ENCODE measurements at regions not wholly inside any gene's neighbourhood (a gene's known extent, or its start where the extent isn't known, plus 50 kb on each side); places are given as distances from the start of the nearest gene placed in this dataset.

DNA sequence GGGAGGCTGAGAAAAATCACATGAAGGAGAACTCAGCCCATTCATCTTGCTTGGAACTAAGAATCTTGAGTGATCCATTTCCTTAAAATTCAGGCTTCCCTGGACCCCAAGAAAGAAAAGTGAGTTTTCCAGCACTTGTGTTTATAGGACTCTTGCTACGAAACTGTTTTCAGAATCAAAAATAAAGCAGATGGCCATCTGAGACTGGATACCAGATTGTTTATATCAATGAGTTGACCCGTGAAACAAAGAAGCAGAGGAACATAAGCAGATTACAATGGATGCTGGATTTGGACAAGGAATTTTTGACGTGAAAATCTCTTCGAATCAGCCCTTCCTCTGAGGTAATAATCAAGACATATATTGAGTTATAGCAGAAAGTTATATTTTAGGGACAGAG is 223.2 kb downstream of the SYK start:
- H3K9me3 Mint-ChIP-seq: no peaks in the 10 kb centered on the region
- H3K27me3 Mint-ChIP-seq: peaks cover 51% of the 10 kb centered on the region
- DNase-seq: no peak
- no peak overlapping the region for H3K27ac Mint-ChIP-seq
- no peak overlapping the region for H3K4me3 Mint-ChIP-seq
- H3K4me1 Mint-ChIP-seq (ENCODE audit: low read depth): peaks cover 12% of the 10 kb centered on the region
- no peaks in the 10 kb centered on the region for H3K36me3 Mint-ChIP-seq (ENCODE audit: low read depth)

- no peak overlapping the region for H3K4me3 Mint-ChIP-seq
- DNase-seq: no peak
- no peak overlapping the region for H3K27ac Mint-ChIP-seq
- peaks cover 45% of the 10 kb centered on the region for H3K27me3 Mint-ChIP-seq
- H3K4me1 Mint-ChIP-seq (ENCODE audit: low read depth): peaks cover 12% of the 10 kb centered on the region
- H3K36me3 Mint-ChIP-seq (ENCODE audit: low read depth): no peaks in the 10 kb centered on the region
- no peaks in the 10 kb centered on the region for H3K9me3 Mint-ChIP-seq
These were observed 224.2 kb downstream of the SYK start for GRCh38 chr9:91025856-91026255.

- Mint-ChIP-seq H3K4me3 (no peak overlapping the region), H3K27ac (no peak overlapping the region), H3K36me3 (ENCODE audit: low read depth) (no peaks in the 10 kb centered on the region), H3K9me3 (no peaks in the 10 kb centered on the region), H3K27me3 (peaks cover 41% of the 10 kb centered on the region), H3K4me1 (ENCODE audit: low read depth) (peaks cover 9% of the 10 kb centered on the region)
- DNase-seq: no peak
These were observed 224.6 kb downstream of the SYK start for GRCh38 chr9:91026266-91026665.

- Mint-ChIP-seq H3K27me3 (peaks cover 41% of the 10 kb centered on the region), H3K4me3 (no peak overlapping the region), H3K9me3 (no peaks in the 10 kb centered on the region), H3K36me3 (ENCODE audit: low read depth) (no peaks in the 10 kb centered on the region), H3K4me1 (ENCODE audit: low read depth) (peaks cover 4% of the 10 kb centered on the region), H3K27ac (no peak overlapping the region)
- no peak for DNase-seq
These were observed 225.4 kb downstream of the SYK start for GRCh38 chr9:91027005-91027404.

DNA sequence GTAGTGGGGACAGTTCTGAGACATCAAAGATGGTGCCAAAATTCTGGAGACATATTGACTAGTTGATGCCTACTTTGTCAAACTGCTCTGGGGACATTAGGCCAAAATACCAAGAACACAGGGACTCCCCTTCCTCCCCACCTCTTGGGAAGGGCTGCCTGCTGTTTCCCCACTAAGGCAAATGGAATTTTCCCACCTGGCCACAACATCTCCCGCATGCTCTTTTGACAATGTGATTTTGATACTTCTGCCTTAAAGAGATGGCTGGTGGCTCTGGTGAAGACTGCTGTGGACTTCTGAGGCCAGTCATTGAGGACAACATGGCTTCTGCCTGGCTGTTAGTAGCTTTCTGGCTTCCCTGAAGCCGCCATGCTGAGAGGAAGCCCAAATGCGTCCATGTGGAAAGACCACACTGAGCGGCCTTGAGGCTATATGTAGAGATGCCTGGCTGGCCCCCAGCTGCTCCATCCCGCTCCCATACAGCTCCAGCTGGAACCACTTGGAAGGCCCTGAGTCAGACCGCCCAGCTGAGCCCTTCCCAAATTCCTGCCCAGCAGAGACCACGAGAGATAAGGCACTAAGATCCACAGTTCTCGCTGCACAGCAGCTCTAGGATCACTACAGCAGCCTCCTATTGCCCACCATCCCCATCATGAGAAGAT is 226.7 kb downstream of the SYK start:
- no peak for DNase-seq
- Mint-ChIP-seq H3K9me3 (no peaks in the 10 kb centered on the region), H3K4me1 (ENCODE audit: low read depth) (no peaks in the 10 kb centered on the region), H3K27ac (no peak overlapping the region), H3K27me3 (peaks cover 30% of the 10 kb centered on the region), H3K36me3 (ENCODE audit: low read depth) (no peaks in the 10 kb centered on the region), H3K4me3 (no peak overlapping the region)

GRCh38 chr9:91029650-91030361 is 228.2 kb downstream of the SYK start:
- H3K36me3 Mint-ChIP-seq (ENCODE audit: low read depth): no peaks in the 10 kb centered on the region
- no peak for DNase-seq
- peaks cover 4% of the 10 kb centered on the region for H3K4me1 Mint-ChIP-seq (ENCODE audit: low read depth)
- no peak overlapping the region for H3K4me3 Mint-ChIP-seq
- no peaks in the 10 kb centered on the region for H3K9me3 Mint-ChIP-seq
- peaks cover 26% of the 10 kb centered on the region for H3K27me3 Mint-ChIP-seq
- H3K27ac Mint-ChIP-seq: no peak overlapping the region

DNA sequence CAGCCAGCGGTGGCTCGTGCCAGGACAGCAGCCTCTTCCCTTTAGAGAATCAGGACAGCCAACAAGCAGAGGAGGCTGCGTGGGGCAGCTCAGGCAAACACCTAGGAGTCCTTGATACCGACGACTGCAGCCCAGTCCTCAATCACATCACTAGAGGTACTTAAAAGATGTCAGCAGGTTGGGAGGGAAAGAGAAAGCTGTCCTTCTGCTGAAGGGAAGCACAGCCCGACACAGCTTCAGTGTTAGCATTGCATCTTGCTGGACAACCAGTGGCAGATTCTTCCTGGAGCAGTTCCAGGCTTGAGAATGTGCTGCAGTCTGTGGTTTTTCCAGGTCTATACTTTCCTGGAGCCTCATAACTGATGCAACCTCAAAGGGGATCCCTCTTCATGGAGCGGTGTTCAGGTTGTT is 230.5 kb downstream of the SYK start:
- Mint-ChIP-seq H3K36me3 (ENCODE audit: low read depth) (no peaks in the 10 kb centered on the region), H3K4me3 (no peak overlapping the region), H3K4me1 (ENCODE audit: low read depth) (peaks cover 27% of the 10 kb centered on the region), H3K9me3 (no peaks in the 10 kb centered on the region), H3K27ac (no peak overlapping the region), H3K27me3 (peaks cover 24% of the 10 kb centered on the region)
- no peak for DNase-seq

DNA sequence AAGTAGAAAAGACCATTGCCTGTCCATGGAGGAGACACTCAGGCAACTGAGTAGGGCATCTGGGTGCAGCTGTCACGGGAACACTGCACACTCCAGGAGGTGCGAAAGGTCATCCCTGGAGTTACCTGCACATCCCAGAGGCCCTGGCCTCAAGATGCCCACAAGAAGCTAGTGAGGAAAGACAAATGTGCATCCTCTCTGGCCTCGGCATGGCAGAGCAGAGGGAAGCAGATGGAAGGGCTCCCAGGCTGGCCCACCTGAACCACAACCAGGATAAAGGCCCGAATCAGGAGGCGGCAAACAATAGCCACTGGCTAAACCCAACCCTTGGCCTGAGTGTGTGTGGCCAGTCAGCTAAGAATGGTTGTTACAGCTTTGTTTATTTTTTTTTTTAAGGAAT is 231.7 kb downstream of the SYK start:
- Mint-ChIP-seq H3K4me1 (ENCODE audit: low read depth) (peaks cover 39% of the 10 kb centered on the region), H3K4me3 (no peak overlapping the region), H3K27ac (no peak overlapping the region), H3K36me3 (ENCODE audit: low read depth) (no peaks in the 10 kb centered on the region), H3K27me3 (peaks cover 21% of the 10 kb centered on the region), H3K9me3 (no peaks in the 10 kb centered on the region)
- DNase-seq: no peak

- Mint-ChIP-seq H3K9me3 (no peaks in the 10 kb centered on the region), H3K4me1 (ENCODE audit: low read depth) (peaks cover 44% of the 10 kb centered on the region), H3K36me3 (ENCODE audit: low read depth) (no peaks in the 10 kb centered on the region), H3K4me3 (no peak overlapping the region), H3K27ac (no peak overlapping the region), H3K27me3 (peaks cover 16% of the 10 kb centered on the region)
- DNase-seq: peak; percentile 85
These were observed 232.2 kb downstream of the SYK start for GRCh38 chr9:91033797-91034196.

- DNase-seq: no peak
- H3K4me1 Mint-ChIP-seq (ENCODE audit: low read depth): peaks cover 50% of the 10 kb centered on the region
- no peaks in the 10 kb centered on the region for H3K36me3 Mint-ChIP-seq (ENCODE audit: low read depth)
- H3K9me3 Mint-ChIP-seq: no peaks in the 10 kb centered on the region
- H3K27ac Mint-ChIP-seq: no peak overlapping the region
- H3K4me3 Mint-ChIP-seq: no peak overlapping the region
- H3K27me3 Mint-ChIP-seq: peaks cover 12% of the 10 kb centered on the region
These were observed 232.9 kb downstream of the SYK start for GRCh38 chr9:91034521-91034920.

DNA sequence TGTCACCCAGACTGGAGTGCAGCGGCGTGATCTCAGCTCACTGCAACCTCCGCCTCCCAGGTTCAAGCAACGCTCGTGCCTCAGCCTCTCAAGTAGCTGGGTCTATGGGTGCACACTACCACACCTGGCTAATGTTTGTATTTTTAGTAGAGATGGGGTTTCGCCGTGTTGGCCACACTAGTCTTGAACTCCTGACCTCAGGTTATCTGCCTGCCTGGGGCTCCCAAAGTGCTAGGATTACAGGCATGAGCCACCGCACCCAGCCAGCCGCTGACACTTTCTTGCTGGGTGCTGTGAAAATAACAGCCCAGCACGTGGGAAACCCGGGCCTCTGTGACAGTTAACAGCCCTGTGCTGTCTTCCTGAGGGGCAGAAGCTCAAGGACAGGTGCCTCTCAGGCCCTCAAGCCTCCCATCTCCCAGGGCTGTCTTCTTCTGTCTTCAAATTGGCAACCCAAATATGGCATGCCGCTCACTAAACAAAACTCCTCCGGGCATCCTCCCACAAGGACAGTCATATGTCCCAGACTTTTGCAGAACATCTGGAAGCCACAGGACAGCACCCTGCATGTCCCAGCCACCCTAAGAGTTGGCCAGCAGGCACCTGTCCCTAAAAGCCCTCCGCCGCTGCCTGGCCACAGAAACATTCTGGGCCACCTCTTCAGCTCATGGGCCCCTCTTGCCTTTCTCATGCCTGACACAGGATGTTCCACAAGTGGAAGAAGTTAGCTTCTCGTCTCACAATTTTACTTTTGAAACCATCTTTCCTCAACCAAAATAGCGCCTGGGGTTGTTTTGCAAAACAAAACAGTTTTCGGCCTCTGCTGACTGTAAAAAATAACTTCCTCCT is 233.6 kb downstream of the SYK start:
- no peak overlapping the region for H3K4me3 Mint-ChIP-seq
- H3K27me3 Mint-ChIP-seq: peaks cover 15% of the 10 kb centered on the region
- H3K27ac Mint-ChIP-seq: peak overlapping the region; percentile 51
- no peak for DNase-seq
- H3K4me1 Mint-ChIP-seq (ENCODE audit: low read depth): peaks cover 56% of the 10 kb centered on the region
- H3K36me3 Mint-ChIP-seq (ENCODE audit: low read depth): no peaks in the 10 kb centered on the region
- no peaks in the 10 kb centered on the region for H3K9me3 Mint-ChIP-seq

DNA sequence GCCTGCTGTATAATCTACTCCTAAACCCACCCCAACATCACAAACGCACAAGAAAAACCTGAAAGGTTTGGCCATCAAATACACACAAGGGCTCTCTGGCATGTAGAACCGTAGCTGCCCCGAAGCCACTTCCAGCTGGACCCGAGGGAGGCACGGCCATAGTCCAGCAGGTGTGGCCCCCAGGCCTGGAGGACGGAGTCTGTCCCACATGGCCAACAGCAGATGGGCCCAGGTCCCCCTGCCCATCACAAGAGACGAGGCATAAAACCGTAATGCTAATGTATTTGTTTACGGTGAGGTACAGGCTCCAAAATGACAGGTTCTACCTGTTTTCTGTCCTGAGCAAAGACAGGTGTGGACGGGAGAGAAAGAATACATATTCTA is 234.2 kb downstream of the SYK start:
- peaks cover 62% of the 10 kb centered on the region for H3K4me1 Mint-ChIP-seq (ENCODE audit: low read depth)
- H3K36me3 Mint-ChIP-seq (ENCODE audit: low read depth): no peaks in the 10 kb centered on the region
- no peak overlapping the region for H3K4me3 Mint-ChIP-seq
- peak overlapping the region; percentile 51 for H3K27ac Mint-ChIP-seq
- peaks cover 21% of the 10 kb centered on the region for H3K27me3 Mint-ChIP-seq
- H3K9me3 Mint-ChIP-seq: no peaks in the 10 kb centered on the region
- no peak for DNase-seq

DNA sequence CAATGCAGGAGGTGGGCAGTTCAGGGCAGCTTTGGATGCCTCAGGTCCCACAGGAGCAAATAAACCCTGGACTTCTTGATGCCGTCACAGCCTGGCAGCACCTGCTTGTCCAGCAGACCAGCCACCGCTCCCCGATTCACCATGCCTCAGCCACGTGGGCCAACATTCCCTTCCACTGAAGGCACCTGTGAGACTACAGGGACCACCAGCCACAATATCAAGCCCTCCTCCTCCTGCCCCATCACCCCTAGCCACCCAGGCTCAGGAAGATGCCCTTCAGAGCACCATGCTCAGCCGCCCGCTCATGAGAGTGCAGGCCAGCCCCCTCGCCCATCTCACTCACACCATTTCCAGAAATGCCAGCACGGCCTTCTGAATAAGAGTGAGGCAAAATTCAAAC is 234.7 kb downstream of the SYK start:
- no peaks in the 10 kb centered on the region for H3K36me3 Mint-ChIP-seq (ENCODE audit: low read depth)
- peaks cover 22% of the 10 kb centered on the region for H3K27me3 Mint-ChIP-seq
- H3K4me3 Mint-ChIP-seq: no peak overlapping the region
- no peaks in the 10 kb centered on the region for H3K9me3 Mint-ChIP-seq
- H3K4me1 Mint-ChIP-seq (ENCODE audit: low read depth): peaks cover 66% of the 10 kb centered on the region
- peak overlapping the region; percentile 50 for H3K27ac Mint-ChIP-seq
- DNase-seq: no peak

- H3K4me3 Mint-ChIP-seq: peak overlapping the region; percentile 44
- H3K27me3 Mint-ChIP-seq: peaks cover 18% of the 10 kb centered on the region
- H3K9me3 Mint-ChIP-seq: no peaks in the 10 kb centered on the region
- DNase-seq: peak; percentile 81
- H3K4me1 Mint-ChIP-seq (ENCODE audit: low read depth): peaks cover 66% of the 10 kb centered on the region
- peak overlapping the region; percentile 88 for H3K27ac Mint-ChIP-seq
- no peaks in the 10 kb centered on the region for H3K36me3 Mint-ChIP-seq (ENCODE audit: low read depth)
These were observed 235.3 kb downstream of the SYK start for GRCh38 chr9:91036826-91037510.
